Subcutaneous abdominal adipose tissue (tissue), 5 donors: ENCODE measurements at regions not wholly inside any gene's neighbourhood (a gene's known extent, or its start where the extent isn't known, plus 50 kb on each side); places are given as distances from the start of the nearest gene placed in this dataset.

Source experiments
- H3K27ac ChIP-seq: one replicate; pipeline ENCODE4 v1.7.0; 2013; ENCODE audit warnings: low read depth, mild to moderate bottlenecking, inconsistent platforms, low read length, moderate library complexity
- H3K27me3 ChIP-seq, 5 donors: one replicate each; pipeline ENCODE4 v1.7.0; 2013; ENCODE audit warnings: low read length in 5 of 5, inconsistent platforms in 1 of 5; ENCODE audit not compliant: control insufficient read depth in 5 of 5, insufficient read depth in 4 of 5
- H3K36me3 ChIP-seq, 5 donors: one replicate each; pipeline ENCODE4 v1.7.0; 2013; ENCODE audit warnings: low read length in 5 of 5; ENCODE audit not compliant: control insufficient read depth in 5 of 5, insufficient read depth in 5 of 5
- H3K4me1 ChIP-seq, 5 donors: one replicate each; pipeline ENCODE4 v1.7.0; 2013; ENCODE audit warnings: low read length in 5 of 5, mild to moderate bottlenecking in 3 of 5, moderate library complexity in 1 of 5; ENCODE audit not compliant: control insufficient read depth in 5 of 5, insufficient read depth in 5 of 5
- H3K4me3 ChIP-seq, 5 donors: one replicate each; pipeline ENCODE4 v1.7.0; 2013; ENCODE audit warnings: low read length in 5 of 5, low read depth in 1 of 5
- H3K9ac ChIP-seq, 5 donors: one replicate each; pipeline ENCODE4 v1.7.0; 2013; ENCODE audit warnings: low read length in 5 of 5, mild to moderate bottlenecking in 4 of 5, moderate library complexity in 3 of 5
- H3K9me3 ChIP-seq, 5 donors: one replicate each; pipeline ENCODE4 v1.7.0; 2013; ENCODE audit warnings: low read length in 5 of 5; ENCODE audit not compliant: control insufficient read depth in 5 of 5
- donor health status: healthy.
- donor health status: healthy.
- donor health status: healthy.
- donor health status: healthy.
- donor health status: healthy.

GRCh38 chr13:37416291-37417059 lies 182.1 kb downstream of the POSTN start:
- no peaks in the 10 kb centered on the region for H3K9me3 ChIP-seq
- no peak overlapping the region for H3K4me3 ChIP-seq
- no peak overlapping the region for H3K9ac ChIP-seq
- H3K36me3 ChIP-seq = no peaks in the 10 kb centered on the region
- no peaks in the 10 kb centered on the region for H3K4me1 ChIP-seq
- H3K27me3 ChIP-seq = no peaks in the 10 kb centered on the region
- H3K27ac ChIP-seq = no peak overlapping the region

DNA sequence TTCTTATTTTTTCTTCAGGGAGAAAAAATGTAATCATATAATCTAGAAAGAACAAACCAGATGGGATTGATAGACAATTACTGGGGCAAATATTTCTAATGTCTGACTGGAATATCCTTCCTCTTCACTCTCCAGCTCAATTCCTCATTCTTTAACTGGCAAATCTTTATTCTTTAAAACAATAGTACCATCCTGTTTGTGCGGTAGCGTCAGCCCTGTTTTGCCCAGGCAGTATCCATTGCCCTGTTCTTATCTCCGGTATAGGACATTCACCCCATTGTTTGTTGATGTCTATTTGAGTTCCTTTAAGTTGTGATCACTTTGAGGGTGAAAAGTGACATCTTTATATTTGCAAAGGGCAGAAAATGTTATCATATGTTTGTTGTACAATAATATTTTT lies 185.4 kb downstream of the POSTN start:
- Histone ChIP-seq H3K27me3 (no peaks in the 10 kb centered on the region), H3K27ac (no peak overlapping the region), H3K36me3 (no peaks in the 10 kb centered on the region), H3K4me3 (no peak overlapping the region), H3K9me3 (no peaks in the 10 kb centered on the region), H3K4me1 (no peaks in the 10 kb centered on the region), H3K9ac (no peak overlapping the region)

DNA sequence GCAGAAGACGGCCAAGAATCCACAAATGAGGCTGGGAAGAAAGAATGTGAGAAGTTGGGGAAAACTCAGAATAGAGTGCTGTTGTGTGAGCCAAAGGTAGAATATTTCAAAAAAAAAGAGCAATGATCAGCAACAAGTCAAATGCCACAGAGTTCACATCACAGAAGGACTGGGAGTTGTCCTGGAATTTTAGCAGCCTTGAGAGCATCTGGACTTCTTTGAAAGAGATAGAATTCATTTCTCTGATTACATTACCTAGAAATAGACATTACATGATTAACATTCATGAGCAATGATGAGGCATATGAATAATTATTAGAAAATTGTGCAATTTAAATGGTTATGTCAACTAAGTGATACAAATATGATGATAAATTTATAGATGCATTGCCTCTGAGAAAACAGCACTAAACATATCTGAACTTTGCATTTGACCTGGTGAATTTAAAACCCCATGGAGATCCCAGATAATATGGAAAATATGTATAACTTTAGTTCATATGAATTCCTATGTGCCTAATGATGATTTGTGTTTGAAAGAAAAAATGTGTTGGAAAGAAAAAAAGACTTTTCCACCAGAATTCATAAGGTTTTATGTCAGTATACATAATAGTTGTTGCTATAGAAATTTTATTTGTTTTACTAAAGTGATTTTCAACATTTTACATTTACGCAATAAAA lies 186.2 kb downstream of the POSTN start:
- no peaks in the 10 kb centered on the region for H3K27me3 ChIP-seq
- no peak overlapping the region for H3K27ac ChIP-seq
- H3K4me3 ChIP-seq = no peak overlapping the region
- H3K9me3 ChIP-seq = no peaks in the 10 kb centered on the region
- no peaks in the 10 kb centered on the region for H3K4me1 ChIP-seq
- no peaks in the 10 kb centered on the region for H3K36me3 ChIP-seq
- no peak overlapping the region for H3K9ac ChIP-seq

GRCh38 chr13:37410316-37410715 lies 188.3 kb downstream of the POSTN start:
- Histone ChIP-seq H3K4me1 (no peaks in the 10 kb centered on the region), H3K27ac (no peak overlapping the region), H3K27me3 (no peaks in the 10 kb centered on the region), H3K9ac (no peak overlapping the region), H3K9me3 (no peaks in the 10 kb centered on the region), H3K36me3 (no peaks in the 10 kb centered on the region), H3K4me3 (no peak overlapping the region)

DNA sequence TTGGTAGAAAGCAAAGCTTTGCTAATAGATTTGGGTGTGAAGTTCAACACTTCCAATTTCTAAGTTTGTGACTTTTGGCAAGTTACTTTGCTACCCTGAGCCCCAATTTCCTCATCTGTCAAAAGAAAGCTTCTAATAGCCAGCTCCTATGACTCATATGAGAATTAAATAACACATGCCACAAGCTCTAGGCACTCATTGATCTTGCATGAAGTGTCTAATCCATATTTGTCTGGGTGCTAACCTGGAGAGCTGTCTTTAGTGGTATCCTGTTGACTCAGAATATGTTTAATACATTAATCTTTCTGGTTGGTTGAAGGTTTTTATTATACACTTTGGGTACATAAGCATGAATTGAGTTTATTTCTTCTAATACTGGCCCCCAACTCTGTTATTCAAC lies 188.8 kb downstream of the POSTN start:
- H3K27me3 ChIP-seq = no peaks in the 10 kb centered on the region
- H3K9me3 ChIP-seq = no peaks in the 10 kb centered on the region
- no peak overlapping the region for H3K4me3 ChIP-seq
- H3K27ac ChIP-seq = no peak overlapping the region
- no peak overlapping the region for H3K9ac ChIP-seq
- no peaks in the 10 kb centered on the region for H3K36me3 ChIP-seq
- no peaks in the 10 kb centered on the region for H3K4me1 ChIP-seq

GRCh38 chr13:37407156-37407555 lies 191.4 kb downstream of the POSTN start:
- Histone ChIP-seq H3K4me3 (no peak overlapping the region), H3K4me1 (peaks cover 0 to 9% (median 0%) of the 10 kb centered on the region in 5 donors), H3K27ac (no peak overlapping the region), H3K36me3 (no peaks in the 10 kb centered on the region), H3K27me3 (no peaks in the 10 kb centered on the region), H3K9me3 (no peaks in the 10 kb centered on the region), H3K9ac (no peak overlapping the region)

DNA sequence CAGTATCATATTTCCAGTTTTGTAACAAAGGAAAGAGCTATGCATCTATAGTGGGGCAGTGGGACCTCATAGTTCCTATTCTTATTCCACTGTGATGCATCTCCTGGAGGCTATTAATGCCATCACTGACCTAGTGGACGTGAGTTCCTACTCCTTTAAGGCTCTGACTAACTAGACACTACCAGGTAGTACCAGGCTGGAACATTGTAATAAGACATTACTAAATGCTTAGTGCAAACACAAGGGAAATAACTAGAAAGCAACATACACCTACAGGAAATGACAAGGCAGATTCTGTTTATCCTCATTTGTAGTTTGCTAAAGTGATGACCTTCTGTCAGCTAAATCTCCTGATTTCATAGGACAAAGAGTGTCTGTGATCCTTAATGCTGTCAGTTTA lies 192.5 kb downstream of the POSTN start:
- H3K27ac ChIP-seq = no peak overlapping the region
- no peaks in the 10 kb centered on the region for H3K36me3 ChIP-seq
- H3K27me3 ChIP-seq = no peaks in the 10 kb centered on the region
- peaks cover 0 to 9% (median 0%) of the 10 kb centered on the region in 5 donors for H3K4me1 ChIP-seq
- peaks cover 0 to 4% (median 0%) of the 10 kb centered on the region in 5 donors for H3K9me3 ChIP-seq
- H3K4me3 ChIP-seq = no peak overlapping the region
- H3K9ac ChIP-seq = no peak overlapping the region

- H3K9me3 ChIP-seq = peaks cover 0 to 4% (median 0%) of the 10 kb centered on the region in 5 donors
- no peak overlapping the region for H3K27ac ChIP-seq
- H3K9ac ChIP-seq = no peak overlapping the region
- no peaks in the 10 kb centered on the region for H3K27me3 ChIP-seq
- H3K4me3 ChIP-seq = no peak overlapping the region
- no peaks in the 10 kb centered on the region for H3K36me3 ChIP-seq
- H3K4me1 ChIP-seq = peaks cover 0 to 9% (median 0%) of the 10 kb centered on the region in 5 donors
Observed at GRCh38 chr13:37403776-37404527, 194.6 kb downstream of the POSTN start.

DNA sequence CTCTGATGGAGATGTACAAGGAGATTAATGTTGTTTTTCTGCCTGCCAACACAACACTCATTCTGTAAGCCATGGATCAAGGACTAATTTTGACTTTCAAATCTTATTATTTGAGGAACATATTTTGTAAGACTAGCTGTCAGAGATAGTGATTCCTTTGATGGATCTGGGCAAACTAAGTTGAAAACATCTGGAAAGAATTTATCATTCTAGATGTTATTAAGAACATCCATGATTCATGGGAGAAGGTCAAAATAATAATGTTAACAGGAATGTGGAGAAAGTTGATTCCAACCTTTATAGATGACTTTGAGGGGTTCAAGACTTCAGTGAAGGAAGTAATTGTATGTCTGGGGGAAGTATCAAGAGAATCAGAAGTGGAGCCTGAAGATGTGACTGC lies 196.8 kb downstream of the POSTN start:
- H3K36me3 ChIP-seq = no peaks in the 10 kb centered on the region
- H3K27ac ChIP-seq = no peak overlapping the region
- H3K9me3 ChIP-seq = peaks cover 0 to 4% (median 0%) of the 10 kb centered on the region in 5 donors
- no peaks in the 10 kb centered on the region for H3K27me3 ChIP-seq
- H3K4me1 ChIP-seq = peaks cover 0 to 9% (median 0%) of the 10 kb centered on the region in 5 donors
- H3K9ac ChIP-seq = no peak overlapping the region
- no peak overlapping the region for H3K4me3 ChIP-seq

DNA sequence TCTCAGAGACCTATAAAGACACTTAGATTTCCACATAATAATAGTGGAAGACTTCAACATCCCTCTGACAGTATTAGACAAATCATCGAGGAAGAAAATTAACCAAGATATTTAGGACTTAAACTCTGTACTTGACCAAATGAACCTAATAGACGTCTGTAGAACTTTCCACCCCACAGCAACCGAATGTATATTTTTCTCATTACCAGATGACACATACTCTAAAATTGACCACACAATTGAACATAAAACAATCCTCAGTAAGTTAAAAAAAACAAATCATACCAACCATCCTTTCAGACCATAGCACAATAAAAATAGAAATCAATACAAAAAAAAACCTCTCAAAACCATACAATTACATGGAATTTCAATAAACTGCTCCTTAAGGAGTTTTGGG lies 201.0 kb downstream of the POSTN start:
- H3K4me1 ChIP-seq = no peaks in the 10 kb centered on the region
- H3K27me3 ChIP-seq = no peaks in the 10 kb centered on the region
- no peak overlapping the region for H3K27ac ChIP-seq
- no peaks in the 10 kb centered on the region for H3K36me3 ChIP-seq
- H3K9me3 ChIP-seq = peaks cover 0 to 8% (median 0%) of the 10 kb centered on the region in 5 donors
- no peak overlapping the region for H3K4me3 ChIP-seq
- no peak overlapping the region for H3K9ac ChIP-seq
